ENCODE measurements at regions not wholly inside any gene's neighbourhood (a gene's known extent, or its start where the extent isn't known, plus 50 kb on each side); places are given as distances from the start of the nearest gene placed in this dataset.

- DNase-seq: no peak
Observed at GRCh38 chr6:40973304-40973703, 65.7 kb downstream of the UNC5CL start.

- no peak for DNase-seq
Observed at GRCh38 chr6:40972814-40973213, 66.2 kb downstream of the UNC5CL start.

- no peak for DNase-seq
Observed at GRCh38 chr6:40972190-40972589, 66.8 kb downstream of the UNC5CL start.

- no peak for DNase-seq
Observed at GRCh38 chr6:40968620-40969164, 70.3 kb downstream of the UNC5CL start.

- DNase-seq: no peak
Observed at GRCh38 chr6:40966860-40967259, 72.2 kb downstream of the UNC5CL start.

- no peak for DNase-seq
Observed at GRCh38 chr6:40965046-40965445, 74.0 kb downstream of the UNC5CL start.

- no peak for DNase-seq
Observed at GRCh38 chr6:40963019-40963418, 76.0 kb downstream of the UNC5CL start.

GRCh38 chr6:40962241-40962640 lies 76.8 kb downstream of the UNC5CL start:
- peak; percentile 43 for DNase-seq

- no peak for DNase-seq
Observed at GRCh38 chr6:40961831-40962230, 77.2 kb downstream of the UNC5CL start.

GRCh38 chr6:40960742-40961430 lies 78.1 kb downstream of the UNC5CL start:
- DNase-seq: no peak

GRCh38 chr6:40959781-40960327 lies 79.2 kb downstream of the UNC5CL start:
- no peak for DNase-seq

- no peak for DNase-seq
Observed at GRCh38 chr6:40958738-40959137, 80.3 kb downstream of the UNC5CL start.

- DNase-seq: no peak
Observed at GRCh38 chr6:40957616-40958492, 81.2 kb downstream of the UNC5CL start.

GRCh38 chr6:40956936-40957335 lies 82.1 kb downstream of the UNC5CL start:
- DNase-seq: no peak

GRCh38 chr6:40955178-40955545 lies 83.9 kb downstream of the UNC5CL start:
- no peak for DNase-seq

GRCh38 chr6:40954446-40955177 lies 84.4 kb downstream of the UNC5CL start:
- no peak for DNase-seq

- DNase-seq: no peak
Observed at GRCh38 chr6:40953486-40953885, 85.5 kb downstream of the UNC5CL start.

- no peak for DNase-seq
Observed at GRCh38 chr6:40950986-40951698, 87.9 kb downstream of the UNC5CL start.

- DNase-seq: no peak
Observed at GRCh38 chr6:40948570-40948969, 90.5 kb downstream of the UNC5CL start.

- no peak for DNase-seq
Observed at GRCh38 chr6:40947876-40948526, 91.0 kb downstream of the UNC5CL start.

GRCh38 chr6:40946738-40947301 lies 92.2 kb downstream of the UNC5CL start:
- DNase-seq: no peak
